HL-60 (cell line): ENCODE measurements at regions not wholly inside any gene's neighbourhood (a gene's known extent, or its start where the extent isn't known, plus 50 kb on each side); places are given as distances from the start of the nearest gene placed in this dataset.

Source experiments
- DNase-seq, 2 experiments: peaks; one replicate each; pipeline ENCODE4 v3.0.0-alpha.2; 2010 to 2020; ENCODE audit warnings: low read depth in 1 of 2, low spot score in 1 of 2
- H3K27ac ChIP-seq: fragments of 250-450 bp; sonication (Bioruptor Pico); replicated peaks from 2 replicates; pipeline ENCODE4 v1.5.1; 2020; ENCODE audit warnings: mild to moderate bottlenecking, moderate library complexity
- H3K27me3 ChIP-seq: fragments of 250-450 bp; sonication (Bioruptor Pico); 2 replicates; pipeline ENCODE4 v1.5.1; 2021; ENCODE audit warnings: mild to moderate bottlenecking, moderate library complexity; ENCODE audit not compliant: insufficient read depth, poor library complexity, severe bottlenecking
- H3K4me3 ChIP-seq: replicated peaks from 2 replicates; pipeline ENCODE4 v1.5.1; 2011; ENCODE audit warnings: mild to moderate bottlenecking, control low read depth, low read length; ENCODE audit not compliant: insufficient read depth
- CTCF ChIP-seq: IDR thresholded peaks from one replicate; pipeline ENCODE4 v1.5.1; 2011; ENCODE audit warnings: low read length, control low read depth, inconsistent platforms; ENCODE audit not compliant: insufficient read depth
- GABPA ChIP-seq: IDR thresholded peaks from 2 replicates; pipeline ENCODE4 v1.6.1; 2012; ENCODE audit warnings: low read depth
- POLR2AphosphoS5 ChIP-seq: IDR thresholded peaks from 2 replicates; pipeline ENCODE4 v1.6.1; 2012; ENCODE audit warnings: low read depth
- REST ChIP-seq: IDR thresholded peaks from 2 replicates; pipeline ENCODE4 v1.6.1; 2012; ENCODE audit warnings: low read depth; ENCODE audit not compliant: insufficient replicate concordance
- SPI1 ChIP-seq: IDR thresholded peaks from 2 replicates; pipeline ENCODE4 v1.6.1; 2012; ENCODE audit warnings: low read depth, mild to moderate bottlenecking, borderline replicate concordance

GRCh38 chrX:39043838-39044550 is 242.7 kb downstream of the MID1IP1 start:
- no peak for TF ChIP-seq CTCF
- no peak for TF ChIP-seq REST
- TF ChIP-seq POLR2AphosphoS5 = no peak
- no peak for TF ChIP-seq SPI1
- TF ChIP-seq GABPA = no peak
- no peak overlapping the region for H3K27ac ChIP-seq
- no peak for DNase-seq

GRCh38 chrX:39047174-39047573 is 245.9 kb downstream of the MID1IP1 start:
- TF ChIP-seq GABPA (no peak), REST (no peak), SPI1 (no peak), POLR2AphosphoS5 (no peak), CTCF (no peak)
- no peak for DNase-seq
- H3K4me3 ChIP-seq = no peak overlapping the region
- H3K27ac ChIP-seq = no peak overlapping the region
- H3K27me3 ChIP-seq = no peaks in the 10 kb centered on the region

More at GRCh38 chrX:39043838-39044550, 242.7 kb downstream of the MID1IP1 start:
- Histone ChIP-seq H3K4me3 (no peak overlapping the region), H3K27me3 (no peaks in the 10 kb centered on the region)

GRCh38 chrX:39049975-39050374 is 248.7 kb downstream of the MID1IP1 start:
- TF ChIP-seq SPI1 = no peak
- no peak for TF ChIP-seq CTCF
- TF ChIP-seq POLR2AphosphoS5 = no peak
- no peak for TF ChIP-seq GABPA
- no peak for TF ChIP-seq REST
- H3K27ac ChIP-seq = no peak overlapping the region
- DNase-seq = no peak
- no peak overlapping the region for H3K4me3 ChIP-seq
- H3K27me3 ChIP-seq = no peaks in the 10 kb centered on the region
